Psoas muscle (tissue), 7 donors: ENCODE measurements at regions not wholly inside any gene's neighbourhood (a gene's known extent, or its start where the extent isn't known, plus 50 kb on each side); places are given as distances from the start of the nearest gene placed in this dataset.
A peak's percentile ranks its signal among the peaks of the same experiment; 100 is the strongest.

Experiments
- ATAC-seq, 4 donors: fragments of 200-7000 bp; cut with Tn5 transposase; one replicate each; pipeline ENCODE4 v1.9.1; 2020; ENCODE audit warnings: moderate library complexity in 3 of 4, mild to moderate bottlenecking in 2 of 4
- DNase-seq, 2 donors: peaks; one replicate each; pipeline ENCODE4 v3.0.0-alpha.2; 2020
- H3K27ac ChIP-seq: fragments of 200-600 bp; one replicate; pipeline ENCODE4 v1.8.0; 2022
- H3K27me3 ChIP-seq, 3 donors: fragments of 200-600 bp in 1 of 3; one replicate each; pipeline versions ENCODE4 v1.6.1 to v1.8.0; 2013 to 2022; ENCODE audit warnings: low read length in 2 of 3, mild to moderate bottlenecking in 2 of 3, moderate library complexity in 1 of 3; ENCODE audit not compliant: insufficient read depth in 3 of 3
- H3K36me3 ChIP-seq, 2 donors: fragments of 200-600 bp in 1 of 2; one replicate each; pipeline versions ENCODE4 v1.6.1 to v1.8.0; 2013 to 2022; ENCODE audit warnings: low read depth in 1 of 2, mild to moderate bottlenecking in 1 of 2, moderate library complexity in 1 of 2; ENCODE audit not compliant: insufficient read depth in 1 of 2
- H3K4me1 ChIP-seq: fragments of 200-600 bp; one replicate; pipeline ENCODE4 v1.8.0; 2022
- H3K4me3 ChIP-seq: fragments of 200-600 bp; one replicate; pipeline ENCODE4 v1.8.0; 2022; ENCODE audit warnings: mild to moderate bottlenecking
- H3K9me3 ChIP-seq: fragments of 200-600 bp; one replicate; pipeline ENCODE4 v1.8.0; 2022
- WGBS, 3 donors: extraction: QIAGEN DNeasy Blood & Tissue Kit; methylation state at CpG; one replicate each; pipeline versions ENCODE4 v1.1.6 to v1.1.7; 2013; 5-methylcytosine and 5-hydroxymethylcytosine counted together
- intact Hi-C, 2 donors: fragments of 100-400 bp; cut with DNase I; formaldehyde crosslinking; loops; one replicate each; pipeline versions ENCODE4 v1.11.0 to v1.14.2; 2022
- TF ChIP-seq, protein P1 (sequence below): fragments of 200-600 bp; IDR thresholded peaks from one replicate; pipeline ENCODE4 v1.8.0; 2022; ENCODE audit warnings: antibody characterized with exemption
- donor health status: healthy with polysubstance abuse.
- donor health status: DM: no; HTN: no; CAD: no; lungs with moderate emphysema.
- donor health status: Bipolar disorder and iron deficiency.
- donor health status: healthy.
- donor health status: DM: yes; HTN: yes; CAD: no.
- donor health status: DM: no; HTN: no; CAD: no.
- donor health status: DM: yes; HTN: yes; CAD: no.

DNA sequence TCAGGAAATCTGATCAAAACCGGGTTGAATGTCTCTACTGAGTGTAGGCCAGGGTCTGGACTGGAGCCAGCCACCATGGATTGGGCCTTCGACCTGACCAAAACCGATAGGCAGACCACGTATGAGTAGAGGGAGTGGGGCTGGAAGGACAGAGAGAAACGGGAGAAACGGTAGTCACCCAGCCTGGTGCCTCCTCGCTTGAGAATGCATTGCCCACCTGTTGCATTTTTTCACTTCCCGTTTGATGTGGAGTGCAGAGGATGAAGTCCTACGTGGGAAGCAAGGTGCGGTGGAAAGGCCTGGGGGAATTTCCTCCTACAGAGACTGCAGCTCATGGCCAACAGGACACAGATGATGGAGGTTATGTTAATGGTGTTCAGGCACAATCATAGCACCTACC is 53.9 kb upstream of the ECI2 start:
- intact Hi-C loops: no loop called here
- no peak for DNase-seq
- no peaks in the 10 kb centered on the region for H3K27me3 ChIP-seq
- no peaks in the 10 kb centered on the region for H3K9me3 ChIP-seq
- TF ChIP-seq, protein P1, sequence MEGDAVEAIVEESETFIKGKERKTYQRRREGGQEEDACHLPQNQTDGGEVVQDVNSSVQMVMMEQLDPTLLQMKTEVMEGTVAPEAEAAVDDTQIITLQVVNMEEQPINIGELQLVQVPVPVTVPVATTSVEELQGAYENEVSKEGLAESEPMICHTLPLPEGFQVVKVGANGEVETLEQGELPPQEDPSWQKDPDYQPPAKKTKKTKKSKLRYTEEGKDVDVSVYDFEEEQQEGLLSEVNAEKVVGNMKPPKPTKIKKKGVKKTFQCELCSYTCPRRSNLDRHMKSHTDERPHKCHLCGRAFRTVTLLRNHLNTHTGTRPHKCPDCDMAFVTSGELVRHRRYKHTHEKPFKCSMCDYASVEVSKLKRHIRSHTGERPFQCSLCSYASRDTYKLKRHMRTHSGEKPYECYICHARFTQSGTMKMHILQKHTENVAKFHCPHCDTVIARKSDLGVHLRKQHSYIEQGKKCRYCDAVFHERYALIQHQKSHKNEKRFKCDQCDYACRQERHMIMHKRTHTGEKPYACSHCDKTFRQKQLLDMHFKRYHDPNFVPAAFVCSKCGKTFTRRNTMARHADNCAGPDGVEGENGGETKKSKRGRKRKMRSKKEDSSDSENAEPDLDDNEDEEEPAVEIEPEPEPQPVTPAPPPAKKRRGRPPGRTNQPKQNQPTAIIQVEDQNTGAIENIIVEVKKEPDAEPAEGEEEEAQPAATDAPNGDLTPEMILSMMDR: no peak
- no peak overlapping the region for H3K4me3 ChIP-seq
- ATAC-seq: no peak
- no peaks in the 10 kb centered on the region for H3K4me1 ChIP-seq
- no peak overlapping the region for H3K27ac ChIP-seq
- no peaks in the 10 kb centered on the region for H3K36me3 ChIP-seq
- 74 to 85% (median 84%) methylated on average over 10 of the region's 10 CpGs for WGBS, 3 donors

DNA sequence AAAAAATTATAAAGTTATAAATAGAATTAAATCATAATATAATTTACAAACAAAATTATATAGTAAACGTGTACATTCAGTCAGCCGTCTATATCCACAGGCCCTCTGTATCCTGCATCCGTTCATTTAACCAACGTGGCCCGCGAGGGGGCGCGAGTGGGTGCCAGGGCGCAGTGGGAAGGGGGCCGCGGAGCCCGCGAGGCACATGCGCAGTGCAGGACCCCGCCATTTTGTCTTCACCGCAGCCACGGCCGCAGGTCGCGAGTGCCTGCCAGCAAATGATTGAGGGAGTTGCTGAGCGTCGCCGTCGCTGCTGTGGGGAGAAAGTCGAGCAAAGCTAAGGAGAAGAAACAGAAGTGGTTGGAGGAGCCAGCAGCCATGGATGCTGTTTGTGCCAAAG is 53.4 kb upstream of the ECI2 start:
- Histone ChIP-seq H3K27me3 (no peaks in the 10 kb centered on the region), H3K4me1 (no peaks in the 10 kb centered on the region), H3K4me3 (no peak overlapping the region), H3K27ac (no peak overlapping the region), H3K36me3 (no peaks in the 10 kb centered on the region), H3K9me3 (no peaks in the 10 kb centered on the region)
- 92 to 97% (median 94%) methylated on average over 25 of the region's 25 CpGs for WGBS, 3 donors
- no peak for ATAC-seq
- TF ChIP-seq, protein P1: no peak
- no peak for DNase-seq
- intact Hi-C loops: no loop called here

DNA sequence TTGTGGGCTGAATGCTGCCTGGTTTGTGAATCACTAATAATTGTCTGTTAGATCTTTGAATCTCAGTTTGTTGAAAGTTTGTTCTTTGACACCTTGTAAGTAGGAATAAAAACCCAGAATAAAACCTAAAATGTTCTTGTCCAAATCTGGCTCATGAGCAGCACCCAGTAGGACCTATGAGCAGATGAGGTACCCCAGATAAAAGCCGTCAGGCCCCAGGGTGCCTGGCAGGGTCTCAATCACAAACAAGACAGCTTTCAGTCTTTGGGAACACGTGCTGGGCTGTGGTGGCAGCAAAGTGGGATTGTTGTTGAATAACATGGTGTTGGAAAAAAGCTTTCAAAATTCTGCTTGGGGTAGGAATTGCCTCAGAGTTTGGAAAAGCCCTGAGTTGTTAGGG is 52.1 kb upstream of the ECI2 start:
- no peak for DNase-seq
- Histone ChIP-seq H3K4me1 (no peaks in the 10 kb centered on the region), H3K27ac (no peak overlapping the region), H3K27me3 (no peaks in the 10 kb centered on the region), H3K36me3 (no peaks in the 10 kb centered on the region), H3K9me3 (no peaks in the 10 kb centered on the region), H3K4me3 (no peak overlapping the region)
- intact Hi-C loops: no loop called here
- 66 to 90% (median 76%) methylated on average over 2 of the region's 2 CpGs for WGBS, 3 donors
- ATAC-seq: no peak
- TF ChIP-seq, protein P1: no peak

DNA sequence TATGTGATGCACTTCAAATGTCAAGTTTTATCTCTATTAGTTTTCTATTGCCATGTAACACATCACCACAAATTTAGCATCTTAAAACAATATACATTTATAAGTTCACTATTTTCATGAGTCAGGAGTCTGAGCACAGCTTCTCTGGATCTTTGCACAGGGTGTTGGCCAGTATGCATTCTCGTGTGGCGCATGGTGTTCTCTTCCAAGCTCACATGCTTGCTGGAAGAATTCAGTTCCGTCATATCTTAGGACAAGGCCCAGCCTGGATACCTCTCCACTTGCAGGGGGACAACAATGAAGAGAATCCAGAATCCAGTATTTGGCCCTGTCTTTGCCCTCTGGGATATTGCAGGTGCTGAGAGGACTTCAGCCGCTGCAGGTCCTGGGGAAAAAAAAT is 51.0 kb upstream of the ECI2 start:
- Histone ChIP-seq H3K27ac (no peak overlapping the region), H3K4me1 (no peaks in the 10 kb centered on the region), H3K9me3 (no peaks in the 10 kb centered on the region), H3K36me3 (no peaks in the 10 kb centered on the region), H3K4me3 (no peak overlapping the region), H3K27me3 (no peaks in the 10 kb centered on the region)
- DNase-seq (no peak), ATAC-seq (peak in 1 of 4 donors; percentile 50)
- intact Hi-C loops: no loop called here
- 60 to 89% (median 75%) methylated on average over 4 of the region's 4 CpGs for WGBS, 3 donors
- TF ChIP-seq, protein P1: no peak

DNA sequence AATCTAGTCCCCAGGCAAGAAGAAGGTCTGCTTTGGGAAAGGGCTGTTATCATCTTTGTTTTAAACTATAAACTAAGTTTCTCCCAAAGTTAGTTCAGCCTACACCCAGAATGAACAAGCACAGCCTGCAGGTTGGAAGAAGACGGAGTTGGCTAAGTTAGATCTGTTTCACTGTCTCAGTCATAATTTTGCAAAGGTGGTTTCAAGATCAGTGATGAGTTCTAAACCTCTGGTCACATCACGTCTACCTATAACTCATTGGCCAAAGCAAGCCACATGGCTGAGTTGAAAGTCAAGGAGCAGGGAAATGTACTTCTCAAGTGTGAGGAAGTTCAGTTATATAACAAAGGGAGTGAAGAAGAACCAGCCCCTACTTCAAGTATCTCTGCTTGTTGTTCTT is 50.5 kb upstream of the ECI2 start:
- TF ChIP-seq, protein P1: no peak
- DNase-seq (no peak), ATAC-seq (no peak)
- Histone ChIP-seq H3K4me3 (no peak overlapping the region), H3K4me1 (no peaks in the 10 kb centered on the region), H3K36me3 (no peaks in the 10 kb centered on the region), H3K9me3 (no peaks in the 10 kb centered on the region), H3K27me3 (no peaks in the 10 kb centered on the region), H3K27ac (no peak overlapping the region)
- intact Hi-C loops: no loop called here
- WGBS, 3 donors: 85 to 94% (median 93%) methylated on average over 2 of the region's 2 CpGs
